Tibial nerve (tissue), 4 donors: ENCODE measurements at regions not wholly inside any gene's neighbourhood (a gene's known extent, or its start where the extent isn't known, plus 50 kb on each side); places are given as distances from the start of the nearest gene placed in this dataset.

Experiments
- DNase-seq, 2 donors: peaks; one replicate each; pipeline ENCODE4 v3.0.0-alpha.2; 2019; ENCODE audit warnings: low spot score in 2 of 2
- H3K27ac ChIP-seq, 4 donors: fragments of 200-600 bp; sonication (generic) in 3 of 4; one replicate each; pipeline ENCODE4 v1.5.1; 2017 to 2019; ENCODE audit warnings: mild to moderate bottlenecking in 1 of 4
- H3K27me3 ChIP-seq, 2 donors: fragments of 200-600 bp; sonication (generic) in 1 of 2; one replicate each; pipeline versions ENCODE4 v1.5.1 to v1.6.0; 2017 to 2019
- H3K36me3 ChIP-seq, 3 donors: fragments of 200-600 bp; sonication (generic); one replicate each; pipeline ENCODE4 v1.5.1; 2018 to 2019
- H3K4me1 ChIP-seq, 4 donors: fragments of 200-600 bp; sonication (generic) in 3 of 4; one replicate each; pipeline ENCODE4 v1.5.1; 2017 to 2019
- H3K4me3 ChIP-seq, 4 donors: fragments of 200-600 bp; sonication (generic) in 3 of 4; one replicate each; pipeline ENCODE4 v1.5.1; 2017 to 2019; ENCODE audit warnings: mild to moderate bottlenecking in 1 of 4, moderate library complexity in 1 of 4
- H3K9me3 ChIP-seq, 4 donors: fragments of 200-600 bp; sonication (generic) in 3 of 4; one replicate each; pipeline ENCODE4 v1.5.1; 2017 to 2019
- CTCF ChIP-seq, 5 experiments: fragments of 200-600 bp in 3 of 5; fragments of 450-650 bp in 2 of 5; sonication (generic) in 3 of 5; IDR thresholded peaks; one replicate each; pipeline ENCODE4 v1.5.1; 2016 to 2019; ENCODE audit warnings: antibody characterized with exemption in 5 of 5, mild to moderate bottlenecking in 3 of 5, moderate library complexity in 2 of 5
- EP300 ChIP-seq, 2 donors: sonication (generic); formaldehyde crosslinking; IDR thresholded peaks; one replicate each; pipeline ENCODE4 v1.6.1; 2017; ENCODE audit warnings: antibody characterized with exemption in 2 of 2, mild to moderate bottlenecking in 1 of 2
- POLR2A ChIP-seq, 2 donors: fragments of 450-650 bp; IDR thresholded peaks; one replicate each; pipeline ENCODE4 v1.6.1; 2017; ENCODE audit warnings: antibody characterized with exemption in 2 of 2, mild to moderate bottlenecking in 2 of 2, moderate library complexity in 2 of 2
- WGBS, 2 donors: methylation state at CpG; one replicate each; pipeline ENCODE4 v1.1.5; 2018; 5-methylcytosine and 5-hydroxymethylcytosine counted together

- Histone ChIP-seq H3K27ac (no peak overlapping the region), H3K27me3 (no peaks in the 10 kb centered on the region), H3K4me1 (no peaks in the 10 kb centered on the region), H3K9me3 (peaks cover 0 to 22% (median 0%) of the 10 kb centered on the region in 4 donors), H3K4me3 (no peak overlapping the region), H3K36me3 (no peaks in the 10 kb centered on the region)
- TF ChIP-seq CTCF (IDR thresholded peaks at IDR 0.05) (no peak), POLR2A (IDR thresholded peaks at IDR 0.05) (no peak), EP300 (IDR thresholded peaks at IDR 0.05) (no peak)
- no peak for DNase-seq
- WGBS, 2 donors = 89 to 91% methylated on average over 5 of the region's 5 CpGs
Observed at GRCh38 chr5:51072937-51073336, 310.3 kb upstream of the ISL1 start.

- no peaks in the 10 kb centered on the region for H3K36me3 ChIP-seq
- TF ChIP-seq POLR2A (IDR thresholded peaks at IDR 0.05) (no peak), EP300 (IDR thresholded peaks at IDR 0.05) (no peak), CTCF (IDR thresholded peaks at IDR 0.05) (no peak)
- H3K9me3 ChIP-seq = no peaks in the 10 kb centered on the region
- 77 to 79% methylated on average over 1 of the region's 1 CpG for WGBS, 2 donors
- no peaks in the 10 kb centered on the region for H3K4me1 ChIP-seq
- H3K4me3 ChIP-seq = no peak overlapping the region
- no peak overlapping the region for H3K27ac ChIP-seq
- no peak for DNase-seq
- no peaks in the 10 kb centered on the region for H3K27me3 ChIP-seq
Observed at GRCh38 chr5:51082741-51083140, 300.5 kb upstream of the ISL1 start.

- 59 to 67% methylated on average over 2 of the region's 2 CpGs for WGBS, 2 donors
- Histone ChIP-seq H3K27me3 (no peaks in the 10 kb centered on the region), H3K27ac (no peak overlapping the region), H3K4me3 (no peak overlapping the region), H3K4me1 (no peaks in the 10 kb centered on the region), H3K9me3 (no peaks in the 10 kb centered on the region), H3K36me3 (no peaks in the 10 kb centered on the region)
- TF ChIP-seq EP300 (IDR thresholded peaks at IDR 0.05) = no peak
- no peak for TF ChIP-seq CTCF (IDR thresholded peaks at IDR 0.05)
- no peak for TF ChIP-seq POLR2A (IDR thresholded peaks at IDR 0.05)
- no peak for DNase-seq
Observed at GRCh38 chr5:51091816-51092215, 291.4 kb upstream of the ISL1 start.

- no peak overlapping the region for H3K27ac ChIP-seq
- TF ChIP-seq EP300 (IDR thresholded peaks at IDR 0.05) = no peak
- no peak overlapping the region for H3K4me3 ChIP-seq
- no peaks in the 10 kb centered on the region for H3K4me1 ChIP-seq
- no peaks in the 10 kb centered on the region for H3K27me3 ChIP-seq
- no peak for DNase-seq
- 40 to 44% methylated on average over 8 of the region's 8 CpGs for WGBS, 2 donors
- H3K36me3 ChIP-seq = no peaks in the 10 kb centered on the region
- H3K9me3 ChIP-seq = no peaks in the 10 kb centered on the region
Observed at GRCh38 chr5:51095486-51095885, 287.8 kb upstream of the ISL1 start.

- H3K27me3 ChIP-seq = no peaks in the 10 kb centered on the region
- no peak for TF ChIP-seq EP300 (IDR thresholded peaks at IDR 0.05)
- no peak for TF ChIP-seq CTCF (IDR thresholded peaks at IDR 0.05)
- no peak for TF ChIP-seq POLR2A (IDR thresholded peaks at IDR 0.05)
- WGBS, 2 donors = 85 to 91% methylated on average over 3 of the region's 3 CpGs
Observed at GRCh38 chr5:51096859-51097258, 286.4 kb upstream of the ISL1 start.

More at GRCh38 chr5:51096859-51097258, 286.4 kb upstream of the ISL1 start:
- Histone ChIP-seq H3K4me3 (no peak overlapping the region), H3K4me1 (no peaks in the 10 kb centered on the region), H3K27ac (no peak overlapping the region), H3K9me3 (no peaks in the 10 kb centered on the region), H3K36me3 (no peaks in the 10 kb centered on the region)
- no peak for DNase-seq
